Skin of body (tissue), 1 donor: ENCODE measurements at regions not wholly inside any gene's neighbourhood (a gene's known extent, or its start where the extent isn't known, plus 50 kb on each side); places are given as distances from the start of the nearest gene placed in this dataset.

Source experiments
- DNase-seq: peaks from one replicate; lab custom pipeline; 2025; lab: John Stamatoyannopoulos, UW

GRCh38 chr2:237150186-237150585 lies 64.5 kb downstream of the COPS8 start:
- DNase-seq = no peak

- no peak for DNase-seq
These were observed 65.2 kb downstream of the COPS8 start for GRCh38 chr2:237150831-237151375.

- DNase-seq = no peak
These were observed 66.7 kb downstream of the COPS8 start for GRCh38 chr2:237152361-237152760.

GRCh38 chr2:237153181-237153580 lies 67.5 kb downstream of the COPS8 start:
- no peak for DNase-seq

GRCh38 chr2:237154082-237154638 lies 68.5 kb downstream of the COPS8 start:
- no peak for DNase-seq

- DNase-seq = no peak
These were observed 69.5 kb downstream of the COPS8 start for GRCh38 chr2:237154884-237155851.

- DNase-seq = peak; percentile 55
These were observed 70.6 kb downstream of the COPS8 start for GRCh38 chr2:237156031-237156856.

- DNase-seq = no peak
These were observed 71.4 kb downstream of the COPS8 start for GRCh38 chr2:237156857-237157779.

- no peak for DNase-seq
These were observed 72.1 kb downstream of the COPS8 start for GRCh38 chr2:237157780-237158102.

- DNase-seq = no peak
These were observed 72.5 kb downstream of the COPS8 start for GRCh38 chr2:237158194-237158593.

- no peak for DNase-seq
These were observed 73.6 kb downstream of the COPS8 start for GRCh38 chr2:237159006-237159911.

- DNase-seq = no peak
These were observed 74.7 kb downstream of the COPS8 start for GRCh38 chr2:237160271-237160919.

GRCh38 chr2:237161189-237161588 lies 75.5 kb downstream of the COPS8 start:
- peak; percentile 78 for DNase-seq

GRCh38 chr2:237162959-237163358 lies 77.3 kb downstream of the COPS8 start:
- no peak for DNase-seq

- no peak for DNase-seq
These were observed 78.9 kb downstream of the COPS8 start for GRCh38 chr2:237164474-237165042.

GRCh38 chr2:237165405-237166276 lies 80.0 kb downstream of the COPS8 start:
- DNase-seq = no peak

- no peak for DNase-seq
These were observed 81.3 kb downstream of the COPS8 start for GRCh38 chr2:237167038-237167437.

GRCh38 chr2:237167934-237168333 lies 82.2 kb downstream of the COPS8 start:
- DNase-seq = no peak
